HEK293 (cell line): ENCODE measurements at regions not wholly inside any gene's neighbourhood (a gene's known extent, or its start where the extent isn't known, plus 50 kb on each side); places are given as distances from the start of the nearest gene placed in this dataset.

Source experiments
- CTCF ChIP-seq: fragments of 450-650 bp; formaldehyde crosslinking; IDR thresholded peaks from 2 replicates; pipeline ENCODE4 v1.5.1; 2016; ENCODE audit warnings: missing biosample characterization, missing genetic modification characterization
- KLF1 ChIP-seq: fragments of 450-650 bp; formaldehyde crosslinking; IDR thresholded peaks from 2 replicates; pipeline ENCODE4 v1.5.1; 2016; ENCODE audit warnings: missing biosample characterization, missing genetic modification characterization
- MEIS1 ChIP-seq: sonication (generic); formaldehyde crosslinking; IDR thresholded peaks from 2 replicates; pipeline ENCODE4 v1.8.1; 2022; ENCODE audit warnings: missing genetic modification reagents, mild to moderate bottlenecking, borderline replicate concordance
- TSHZ1 ChIP-seq: fragments of 450-650 bp; formaldehyde crosslinking; IDR thresholded peaks from 2 replicates; pipeline ENCODE4 v1.5.1; 2016; ENCODE audit warnings: missing biosample characterization, missing genetic modification characterization, borderline replicate concordance
- ZNF138 ChIP-seq: fragments of 450-650 bp; formaldehyde crosslinking; IDR thresholded peaks from 2 replicates; pipeline ENCODE4 v1.5.1; 2016; ENCODE audit warnings: missing biosample characterization, missing genetic modification characterization, borderline replicate concordance
- ZNF223 ChIP-seq: fragments of 450-650 bp; formaldehyde crosslinking; IDR thresholded peaks from 2 replicates; pipeline ENCODE4 v1.5.1; 2016; ENCODE audit warnings: missing biosample characterization, missing genetic modification characterization
- ZNF274 ChIP-seq, 2 experiments: fragments of 200-500 bp in 1 of 2; fragments of 450-650 bp in 1 of 2; sonication (Bioruptor generic) in 1 of 2; formaldehyde crosslinking in 1 of 2; IDR thresholded peaks; 2 replicates each; pipeline versions ENCODE4 v1.5.1 to v1.6.1; 2014 to 2016; ENCODE audit warnings: borderline replicate concordance in 1 of 2, inconsistent platforms in 1 of 2, low read length in 1 of 2, missing biosample characterization in 1 of 2, missing genetic modification characterization in 1 of 2
- ZNF561 ChIP-seq: fragments of 450-650 bp; IDR thresholded peaks from 2 replicates; pipeline ENCODE4 v1.5.1; 2018; ENCODE audit warnings: missing biosample characterization, missing genetic modification characterization, borderline replicate concordance
- ZNF747 ChIP-seq: fragments of 450-650 bp; formaldehyde crosslinking; IDR thresholded peaks from 2 replicates; pipeline ENCODE4 v1.5.1; 2016; ENCODE audit warnings: missing biosample characterization, missing genetic modification characterization
- TF ChIP-seq, protein P1 (sequence below): fragments of 450-650 bp; formaldehyde crosslinking; IDR thresholded peaks from 2 replicates; pipeline ENCODE4 v1.5.1; 2016; ENCODE audit warnings: missing biosample characterization, missing genetic modification characterization

- TF ChIP-seq CTCF (no peak), TSHZ1 (tag by site-specific recombination) (no peak), ZNF138 (tag by site-specific recombination) (no peak), ZNF747 (tag by site-specific recombination) (no peak), ZNF223 (tag by site-specific recombination) (no peak), ZNF274 (IDR thresholded peaks at IDR 0.05; ENCODE audit: low read length) (no peak), ZNF274 (tag by site-specific recombination; IDR thresholded peaks at IDR 0.05; ENCODE audit: borderline replicate concordance) (no peak), ZNF561 (tag by site-specific recombination) (no peak), KLF1 (tag by site-specific recombination) (no peak), MEIS1 (CRISPR knock-in tag) (no peak)
- TF ChIP-seq, protein P1, sequence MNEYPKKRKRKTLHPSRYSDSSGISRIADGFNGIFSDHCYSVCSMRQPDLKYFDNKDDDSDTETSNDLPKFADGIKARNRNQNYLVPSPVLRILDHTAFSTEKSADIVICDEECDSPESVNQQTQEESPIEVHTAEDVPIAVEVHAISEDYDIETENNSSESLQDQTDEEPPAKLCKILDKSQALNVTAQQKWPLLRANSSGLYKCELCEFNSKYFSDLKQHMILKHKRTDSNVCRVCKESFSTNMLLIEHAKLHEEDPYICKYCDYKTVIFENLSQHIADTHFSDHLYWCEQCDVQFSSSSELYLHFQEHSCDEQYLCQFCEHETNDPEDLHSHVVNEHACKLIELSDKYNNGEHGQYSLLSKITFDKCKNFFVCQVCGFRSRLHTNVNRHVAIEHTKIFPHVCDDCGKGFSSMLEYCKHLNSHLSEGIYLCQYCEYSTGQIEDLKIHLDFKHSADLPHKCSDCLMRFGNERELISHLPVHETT (tag by site-specific recombination), result no peak
These were observed 1214.6 kb downstream of the CDH8 start for GRCh38 chr16:60821661-60822060.
